ENCODE measurements at regions not wholly inside any gene's neighbourhood (a gene's known extent, or its start where the extent isn't known, plus 50 kb on each side); places are given as distances from the start of the nearest gene placed in this dataset.

DNA sequence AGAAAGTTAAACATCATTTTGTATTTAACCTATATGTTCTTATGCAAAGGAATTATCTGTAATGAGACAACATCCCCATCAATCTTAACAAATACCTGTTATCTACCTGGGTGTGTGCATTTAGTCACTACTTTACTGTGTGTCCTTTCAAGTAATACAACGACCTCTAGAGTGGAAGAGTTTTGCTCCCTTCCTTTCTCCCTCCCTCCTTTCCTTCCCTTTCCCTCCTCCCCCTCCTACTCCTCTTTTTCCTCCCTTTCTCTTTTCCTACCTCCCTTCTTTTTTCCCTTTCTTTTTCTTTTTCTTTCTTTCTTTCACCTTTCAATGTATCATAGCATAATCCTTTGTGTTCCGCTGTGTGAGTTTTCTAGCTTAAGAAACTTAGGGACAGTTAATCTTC is 532.3 kb downstream of the SLC4A3 start:
- no peaks in the 10 kb centered on the region for H3K9me3 ChIP-seq
- TF ChIP-seq POLR2A (IDR thresholded peaks at IDR 0.05) (no peak), POLR2AphosphoS5 (IDR thresholded peaks at IDR 0.05; ENCODE audit: insufficient read depth in 1 of 2, low read depth in 1 of 2) (no peak)
- TF ChIP-seq, protein P1, sequence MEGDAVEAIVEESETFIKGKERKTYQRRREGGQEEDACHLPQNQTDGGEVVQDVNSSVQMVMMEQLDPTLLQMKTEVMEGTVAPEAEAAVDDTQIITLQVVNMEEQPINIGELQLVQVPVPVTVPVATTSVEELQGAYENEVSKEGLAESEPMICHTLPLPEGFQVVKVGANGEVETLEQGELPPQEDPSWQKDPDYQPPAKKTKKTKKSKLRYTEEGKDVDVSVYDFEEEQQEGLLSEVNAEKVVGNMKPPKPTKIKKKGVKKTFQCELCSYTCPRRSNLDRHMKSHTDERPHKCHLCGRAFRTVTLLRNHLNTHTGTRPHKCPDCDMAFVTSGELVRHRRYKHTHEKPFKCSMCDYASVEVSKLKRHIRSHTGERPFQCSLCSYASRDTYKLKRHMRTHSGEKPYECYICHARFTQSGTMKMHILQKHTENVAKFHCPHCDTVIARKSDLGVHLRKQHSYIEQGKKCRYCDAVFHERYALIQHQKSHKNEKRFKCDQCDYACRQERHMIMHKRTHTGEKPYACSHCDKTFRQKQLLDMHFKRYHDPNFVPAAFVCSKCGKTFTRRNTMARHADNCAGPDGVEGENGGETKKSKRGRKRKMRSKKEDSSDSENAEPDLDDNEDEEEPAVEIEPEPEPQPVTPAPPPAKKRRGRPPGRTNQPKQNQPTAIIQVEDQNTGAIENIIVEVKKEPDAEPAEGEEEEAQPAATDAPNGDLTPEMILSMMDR (IDR thresholded peaks at IDR 0.05) = no peak
- no peak overlapping the region for H3K27ac ChIP-seq
- no peaks in the 10 kb centered on the region for H3K4me1 ChIP-seq
- intact Hi-C loops (cut with DNase I) = no loop called here
- DNase-seq (ENCODE audit: extremely low spot score in 2 of 2) = no peak
- no peak overlapping the region for H3K4me3 ChIP-seq
- H3K27me3 ChIP-seq = no peaks in the 10 kb centered on the region
- no peaks in the 10 kb centered on the region for H3K36me3 ChIP-seq

DNA sequence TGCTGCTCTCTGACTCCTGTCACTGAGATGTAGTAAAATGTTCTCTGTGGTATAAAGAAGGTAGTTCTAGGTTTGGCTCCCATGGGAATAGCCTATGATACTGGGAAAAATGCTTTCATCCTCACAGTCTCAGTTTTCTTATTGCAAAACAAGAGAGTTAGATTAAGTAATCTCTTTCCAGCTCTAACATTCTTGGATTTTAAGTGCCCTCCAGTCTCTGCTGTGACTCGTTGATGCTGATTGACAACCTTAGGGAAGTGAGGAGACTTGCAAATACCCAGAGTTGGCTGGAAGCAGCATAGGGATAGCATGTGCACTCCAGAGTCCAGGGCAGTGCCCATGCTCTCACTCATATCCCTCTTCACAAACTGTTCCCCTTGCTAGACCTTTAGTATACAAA is 534.9 kb downstream of the SLC4A3 start:
- Histone ChIP-seq H3K4me3 (no peak overlapping the region), H3K36me3 (no peaks in the 10 kb centered on the region), H3K9me3 (no peaks in the 10 kb centered on the region), H3K4me1 (no peaks in the 10 kb centered on the region), H3K27ac (no peak overlapping the region), H3K27me3 (no peaks in the 10 kb centered on the region)
- intact Hi-C loops (cut with DNase I) = no loop called here
- DNase-seq (ENCODE audit: extremely low spot score in 2 of 2) = no peak
- no peak for TF ChIP-seq POLR2A (IDR thresholded peaks at IDR 0.05)
- TF ChIP-seq POLR2AphosphoS5 (IDR thresholded peaks at IDR 0.05; ENCODE audit: insufficient read depth in 1 of 2, low read depth in 1 of 2) = no peak
- TF ChIP-seq, protein P1 (IDR thresholded peaks at IDR 0.05) = no peak

GRCh38 chr2:220163486-220163885 is 536.1 kb downstream of the SLC4A3 start:
- Histone ChIP-seq H3K4me1 (no peaks in the 10 kb centered on the region), H3K27me3 (no peaks in the 10 kb centered on the region), H3K4me3 (no peak overlapping the region), H3K9me3 (no peaks in the 10 kb centered on the region), H3K36me3 (no peaks in the 10 kb centered on the region), H3K27ac (no peak overlapping the region)
- intact Hi-C loops (cut with DNase I) = no loop called here
- TF ChIP-seq POLR2A (IDR thresholded peaks at IDR 0.05) = no peak
- no peak for TF ChIP-seq POLR2AphosphoS5 (IDR thresholded peaks at IDR 0.05; ENCODE audit: insufficient read depth in 1 of 2, low read depth in 1 of 2)
- TF ChIP-seq, protein P1 (IDR thresholded peaks at IDR 0.05) = no peak
- DNase-seq (ENCODE audit: extremely low spot score in 2 of 2) = no peak

DNA sequence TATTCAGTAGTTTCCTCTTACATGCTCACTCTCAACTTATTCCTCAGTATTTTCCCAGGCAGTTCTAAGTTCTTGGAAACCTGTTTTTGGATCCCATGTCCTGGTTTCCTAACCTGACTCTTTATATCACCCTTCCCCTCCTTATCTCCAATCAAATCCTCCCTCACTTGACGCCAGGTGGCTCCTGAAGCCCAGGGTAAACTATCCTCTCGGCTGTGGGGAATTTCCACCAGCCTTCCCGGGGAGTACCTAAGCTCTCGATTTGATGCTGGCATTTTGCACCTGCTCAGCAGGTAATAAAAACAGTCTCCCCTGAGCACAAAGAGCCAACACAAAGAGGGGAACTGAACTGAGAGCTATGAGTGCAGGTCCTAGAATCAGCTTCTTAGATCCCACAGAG is 538.0 kb downstream of the SLC4A3 start:
- DNase-seq (ENCODE audit: extremely low spot score in 2 of 2) = no peak
- Histone ChIP-seq H3K27me3 (no peaks in the 10 kb centered on the region), H3K9me3 (no peaks in the 10 kb centered on the region), H3K27ac (no peak overlapping the region), H3K4me1 (no peaks in the 10 kb centered on the region), H3K36me3 (no peaks in the 10 kb centered on the region), H3K4me3 (no peak overlapping the region)
- TF ChIP-seq POLR2AphosphoS5 (IDR thresholded peaks at IDR 0.05; ENCODE audit: insufficient read depth in 1 of 2, low read depth in 1 of 2) (no peak), POLR2A (IDR thresholded peaks at IDR 0.05) (no peak)
- TF ChIP-seq, protein P1 (IDR thresholded peaks at IDR 0.05) = no peak
- intact Hi-C loops (cut with DNase I) = no loop called here

DNA sequence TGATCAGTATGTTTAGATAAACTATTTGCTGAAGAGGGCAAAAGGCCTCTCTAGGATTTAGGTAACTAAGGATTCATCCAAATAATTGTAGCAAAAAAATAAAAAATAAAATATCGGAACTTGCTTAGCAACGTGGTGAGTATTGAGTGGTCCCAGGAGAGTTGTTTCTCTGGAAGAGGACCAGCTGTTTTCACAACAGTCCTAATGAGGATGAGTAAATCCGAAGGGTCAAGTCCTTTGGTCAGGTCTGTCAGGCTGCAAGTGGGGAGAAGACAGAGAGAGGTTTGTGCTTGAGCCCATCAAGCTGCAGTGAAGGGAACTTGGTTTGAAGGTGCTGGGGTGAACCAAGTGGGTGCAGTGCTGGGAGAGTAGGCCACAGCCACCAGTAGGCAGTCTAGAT is 539.2 kb downstream of the SLC4A3 start:
- DNase-seq (ENCODE audit: extremely low spot score in 2 of 2) = no peak
- intact Hi-C loops (cut with DNase I) = no loop called here

More for the DNA sequence above, 539.2 kb downstream of the SLC4A3 start:
- H3K4me3 ChIP-seq = no peak overlapping the region
- no peaks in the 10 kb centered on the region for H3K36me3 ChIP-seq
- H3K9me3 ChIP-seq = no peaks in the 10 kb centered on the region
- no peaks in the 10 kb centered on the region for H3K27me3 ChIP-seq
- TF ChIP-seq, protein P1 (IDR thresholded peaks at IDR 0.05) = no peak
- no peak for TF ChIP-seq POLR2AphosphoS5 (IDR thresholded peaks at IDR 0.05; ENCODE audit: insufficient read depth in 1 of 2, low read depth in 1 of 2)
- no peak for TF ChIP-seq POLR2A (IDR thresholded peaks at IDR 0.05)
- H3K4me1 ChIP-seq = no peaks in the 10 kb centered on the region
- no peak overlapping the region for H3K27ac ChIP-seq
